MM.1S (cell line): ENCODE measurements at regions not wholly inside any gene's neighbourhood (a gene's known extent, or its start where the extent isn't known, plus 50 kb on each side); places are given as distances from the start of the nearest gene placed in this dataset.

Experiments used
- DNase-seq: peaks from one replicate; pipeline ENCODE4 v3.0.0-alpha.2; 2015
- H2AFZ ChIP-seq: fragments of 300-600 bp; sonication (generic); 2 replicates; pipeline ENCODE4 v1.6.0; 2016; ENCODE audit warnings: antibody characterized with exemption, low read length
- H3F3A ChIP-seq: fragments of 300-600 bp; sonication (generic); 2 replicates; pipeline ENCODE4 v1.6.1; 2016; ENCODE audit warnings: mild to moderate bottlenecking, antibody characterized with exemption, low read length, moderate library complexity, mixed read lengths; ENCODE audit not compliant: insufficient read depth
- H3K27ac ChIP-seq: fragments of 300-600 bp; sonication (generic); 2 replicates; pipeline ENCODE4 v1.5.1; 2016; ENCODE audit warnings: mild to moderate bottlenecking, low read length
- H3K27me3 ChIP-seq: fragments of 300-600 bp; sonication (generic); replicated peaks from 2 replicates; pipeline ENCODE4 v1.6.0; 2016; ENCODE audit warnings: low read length; ENCODE audit not compliant: insufficient read depth
- H3K36me3 ChIP-seq: fragments of 300-600 bp; sonication (generic); replicated peaks from 2 replicates; pipeline ENCODE4 v1.6.1; 2016; ENCODE audit warnings: mild to moderate bottlenecking, low read length, mixed read lengths; ENCODE audit not compliant: insufficient read depth
- H3K4me1 ChIP-seq: fragments of 300-600 bp; sonication (generic); 2 replicates; pipeline ENCODE4 v1.6.1; 2016; ENCODE audit warnings: low read length, mixed read lengths
- H3K4me2 ChIP-seq: fragments of 300-600 bp; sonication (generic); 2 replicates; pipeline ENCODE4 v1.6.0; 2016; ENCODE audit warnings: low read depth, low read length
- H3K4me3 ChIP-seq: fragments of 300-600 bp; sonication (generic); 2 replicates; pipeline ENCODE4 v1.5.1; 2016; ENCODE audit warnings: low read length, mixed read lengths
- H3K79me2 ChIP-seq: fragments of 300-600 bp; sonication (generic); 2 replicates; pipeline ENCODE4 v1.6.1; 2016; ENCODE audit warnings: mixed run types, low read length, mixed read lengths
- H3K9ac ChIP-seq: fragments of 300-600 bp; sonication (generic); 2 replicates; pipeline ENCODE4 v1.6.1; 2016; ENCODE audit warnings: low read length, mixed read lengths
- H3K9me2 ChIP-seq: fragments of 300-600 bp; sonication (generic); replicated peaks from 2 replicates; pipeline ENCODE4 v1.6.1; 2016; ENCODE audit warnings: mild to moderate bottlenecking, low read length, mixed read lengths; ENCODE audit not compliant: insufficient read depth
- H3K9me3 ChIP-seq: fragments of 300-600 bp; sonication (generic); replicated peaks from 2 replicates; pipeline ENCODE4 v1.6.1; 2016; ENCODE audit warnings: mild to moderate bottlenecking, low read length, mixed read lengths; ENCODE audit not compliant: insufficient read depth
- H4K20me1 ChIP-seq: fragments of 300-600 bp; sonication (generic); 2 replicates; pipeline ENCODE4 v1.6.1; 2016; ENCODE audit warnings: mild to moderate bottlenecking, low read length, moderate library complexity, mixed read lengths; ENCODE audit not compliant: insufficient read depth
- EZH2 ChIP-seq: fragments of 300-600 bp; sonication (generic); optimal IDR thresholded peaks from 2 replicates; pipeline ENCODE3; 2017; ENCODE audit warnings: low read depth, mild to moderate bottlenecking, antibody characterized with exemption, low read length, mixed read lengths
- EZH2phosphoT487 ChIP-seq: fragments of 300-600 bp; sonication (generic); IDR thresholded peaks from 2 replicates; pipeline ENCODE4 v1.6.1; 2018; ENCODE audit warnings: antibody characterized with exemption, low read length
- TF ChIP-seq, protein P1 (sequence below): fragments of 300-600 bp; sonication (generic); IDR thresholded peaks from 2 replicates; pipeline ENCODE4 v1.5.1; 2016; ENCODE audit warnings: antibody characterized with exemption, low read length, mixed read lengths

DNA sequence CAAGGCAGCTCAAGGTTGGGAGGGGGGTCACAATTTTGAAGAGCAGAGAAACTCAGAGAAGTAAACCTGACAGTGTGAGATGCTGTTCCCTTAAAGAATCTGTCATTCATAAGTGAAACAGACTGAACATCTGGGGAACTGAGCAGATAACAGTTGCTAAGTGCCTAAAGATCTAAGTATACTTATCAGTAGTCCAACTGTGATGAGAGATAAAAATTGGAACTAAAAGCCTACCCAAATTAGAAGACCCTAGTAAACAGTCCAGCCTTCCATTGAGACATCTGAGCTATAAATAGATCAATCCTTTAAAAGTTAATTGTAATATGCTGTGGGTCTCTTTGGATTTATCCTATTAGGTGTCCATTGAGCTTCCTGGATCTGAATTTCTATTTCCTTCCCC is 692.8 kb upstream of the ZNF608 start:
- Histone ChIP-seq H2AFZ (no peak overlapping the region), H3K79me2 (no peaks in the 10 kb centered on the region)
- TF ChIP-seq EZH2phosphoT487 = no peak

DNA sequence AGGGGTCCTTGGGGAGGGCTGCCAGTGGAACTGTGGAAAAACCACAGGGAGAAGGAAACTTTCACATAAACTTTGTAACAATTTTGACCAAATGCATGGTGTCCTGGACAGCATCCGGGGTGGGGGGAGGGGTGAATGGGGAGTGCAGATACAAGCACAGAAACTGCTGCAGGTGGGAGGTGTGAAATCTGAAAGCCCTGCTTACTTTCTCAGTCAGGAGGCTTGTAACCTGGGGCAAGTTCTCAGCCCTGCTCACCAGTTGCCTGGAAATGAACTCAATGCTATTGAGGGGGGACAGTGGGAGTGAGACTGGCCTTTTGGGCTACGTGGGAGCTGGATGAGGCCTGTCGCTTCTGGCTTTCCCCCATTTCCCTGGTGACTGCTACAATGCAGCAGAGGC is 694.5 kb upstream of the ZNF608 start:
- peak; percentile 53 for DNase-seq
- Histone ChIP-seq H4K20me1 (no peaks in the 10 kb centered on the region), H2AFZ (no peak overlapping the region), H3K36me3 (no peaks in the 10 kb centered on the region), H3K4me3 (no peak overlapping the region), H3F3A (no peaks in the 10 kb centered on the region), H3K27ac (no peak overlapping the region), H3K4me1 (peaks cover 15% of the 10 kb centered on the region), H3K9me3 (no peaks in the 10 kb centered on the region), H3K9ac (no peak overlapping the region), H3K27me3 (no peaks in the 10 kb centered on the region), H3K79me2 (no peaks in the 10 kb centered on the region), H3K4me2 (no peak overlapping the region), H3K9me2 (no peaks in the 10 kb centered on the region)
- TF ChIP-seq EZH2phosphoT487 = no peak
- TF ChIP-seq, protein P1, sequence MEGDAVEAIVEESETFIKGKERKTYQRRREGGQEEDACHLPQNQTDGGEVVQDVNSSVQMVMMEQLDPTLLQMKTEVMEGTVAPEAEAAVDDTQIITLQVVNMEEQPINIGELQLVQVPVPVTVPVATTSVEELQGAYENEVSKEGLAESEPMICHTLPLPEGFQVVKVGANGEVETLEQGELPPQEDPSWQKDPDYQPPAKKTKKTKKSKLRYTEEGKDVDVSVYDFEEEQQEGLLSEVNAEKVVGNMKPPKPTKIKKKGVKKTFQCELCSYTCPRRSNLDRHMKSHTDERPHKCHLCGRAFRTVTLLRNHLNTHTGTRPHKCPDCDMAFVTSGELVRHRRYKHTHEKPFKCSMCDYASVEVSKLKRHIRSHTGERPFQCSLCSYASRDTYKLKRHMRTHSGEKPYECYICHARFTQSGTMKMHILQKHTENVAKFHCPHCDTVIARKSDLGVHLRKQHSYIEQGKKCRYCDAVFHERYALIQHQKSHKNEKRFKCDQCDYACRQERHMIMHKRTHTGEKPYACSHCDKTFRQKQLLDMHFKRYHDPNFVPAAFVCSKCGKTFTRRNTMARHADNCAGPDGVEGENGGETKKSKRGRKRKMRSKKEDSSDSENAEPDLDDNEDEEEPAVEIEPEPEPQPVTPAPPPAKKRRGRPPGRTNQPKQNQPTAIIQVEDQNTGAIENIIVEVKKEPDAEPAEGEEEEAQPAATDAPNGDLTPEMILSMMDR = no peak
- no peak for TF ChIP-seq EZH2

More for the DNA sequence above, 692.8 kb upstream of the ZNF608 start:
- no peak overlapping the region for H3K9ac ChIP-seq
- H3K4me1 ChIP-seq = peaks cover 15% of the 10 kb centered on the region
- H3K27me3 ChIP-seq = no peaks in the 10 kb centered on the region
- H3K36me3 ChIP-seq = no peaks in the 10 kb centered on the region
- H3K9me3 ChIP-seq = no peaks in the 10 kb centered on the region
- no peaks in the 10 kb centered on the region for H4K20me1 ChIP-seq
- H3K4me3 ChIP-seq = no peak overlapping the region
- no peak for DNase-seq
- no peaks in the 10 kb centered on the region for H3F3A ChIP-seq
- no peak overlapping the region for H3K4me2 ChIP-seq
- H3K27ac ChIP-seq = no peak overlapping the region
- no peaks in the 10 kb centered on the region for H3K9me2 ChIP-seq

DNA sequence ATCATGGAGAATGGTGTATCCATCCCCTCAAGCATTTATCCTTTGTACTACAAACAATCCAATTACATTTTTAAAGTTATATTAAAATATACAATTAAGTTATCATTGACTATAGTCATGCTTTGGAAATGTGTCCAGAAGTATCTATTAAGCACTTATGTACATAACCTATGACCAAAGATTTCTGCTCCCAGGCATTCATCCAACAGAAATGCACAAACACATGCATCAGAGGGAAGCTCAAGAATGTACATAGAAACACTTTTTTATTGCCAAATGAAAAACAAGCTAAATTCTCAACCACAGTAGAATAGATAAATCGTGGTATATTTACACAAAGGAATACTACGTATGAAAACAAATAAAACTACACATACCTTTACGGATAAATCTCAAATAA is 700.5 kb upstream of the ZNF608 start:
- Histone ChIP-seq H3K4me2 (no peak overlapping the region), H3K4me3 (no peak overlapping the region), H3K9me2 (no peaks in the 10 kb centered on the region), H3K9me3 (no peaks in the 10 kb centered on the region), H3K4me1 (no peaks in the 10 kb centered on the region), H3K27ac (no peak overlapping the region), H3K27me3 (no peaks in the 10 kb centered on the region), H3K79me2 (no peaks in the 10 kb centered on the region), H3F3A (no peaks in the 10 kb centered on the region), H3K9ac (no peak overlapping the region), H3K36me3 (no peaks in the 10 kb centered on the region), H4K20me1 (no peaks in the 10 kb centered on the region), H2AFZ (no peak overlapping the region)
- no peak for TF ChIP-seq EZH2phosphoT487
- TF ChIP-seq EZH2 = no peak
- TF ChIP-seq, protein P1 = no peak
- DNase-seq = no peak

DNA sequence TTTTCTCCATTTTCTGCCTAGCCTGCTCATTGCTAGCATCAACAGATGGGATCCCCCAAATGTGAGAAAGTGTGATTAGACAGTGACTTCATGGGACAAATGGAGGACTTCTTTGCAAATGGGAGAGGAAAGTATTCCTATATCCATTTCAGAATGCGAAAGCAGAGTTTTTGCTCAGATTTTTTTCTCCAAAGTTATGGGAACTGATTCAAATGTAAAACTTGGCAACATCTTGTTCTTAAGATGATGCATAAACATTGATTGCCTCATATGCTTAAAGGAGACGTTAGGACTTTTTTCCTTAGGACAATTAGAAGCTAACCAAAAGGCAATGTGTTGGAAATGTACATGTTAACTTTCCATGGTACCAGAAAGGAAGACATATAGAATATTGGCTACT is 704.3 kb upstream of the ZNF608 start:
- H3K27ac ChIP-seq = no peak overlapping the region
- no peak for DNase-seq
- no peak overlapping the region for H2AFZ ChIP-seq
- H3K4me2 ChIP-seq = no peak overlapping the region
- H3K36me3 ChIP-seq = no peaks in the 10 kb centered on the region
- H3K9me2 ChIP-seq = no peaks in the 10 kb centered on the region
- H3K9me3 ChIP-seq = no peaks in the 10 kb centered on the region
- H3K9ac ChIP-seq = no peak overlapping the region
- no peaks in the 10 kb centered on the region for H3K4me1 ChIP-seq
- no peaks in the 10 kb centered on the region for H3K27me3 ChIP-seq
- H3F3A ChIP-seq = no peaks in the 10 kb centered on the region
- TF ChIP-seq EZH2phosphoT487 (no peak), EZH2 (no peak)
- TF ChIP-seq, protein P1 = no peak
- H3K4me3 ChIP-seq = no peak overlapping the region
- H3K79me2 ChIP-seq = no peaks in the 10 kb centered on the region
- H4K20me1 ChIP-seq = no peaks in the 10 kb centered on the region
